ENCODE measurements at regions not wholly inside any gene's neighbourhood (a gene's known extent, or its start where the extent isn't known, plus 50 kb on each side); places are given as distances from the start of the nearest gene placed in this dataset.
"Not testable (repeated sequence)": the region's sequence is repeated elsewhere in the genome, so short reads cannot be mapped to it uniquely, and the experiment has no call there.

DNA sequence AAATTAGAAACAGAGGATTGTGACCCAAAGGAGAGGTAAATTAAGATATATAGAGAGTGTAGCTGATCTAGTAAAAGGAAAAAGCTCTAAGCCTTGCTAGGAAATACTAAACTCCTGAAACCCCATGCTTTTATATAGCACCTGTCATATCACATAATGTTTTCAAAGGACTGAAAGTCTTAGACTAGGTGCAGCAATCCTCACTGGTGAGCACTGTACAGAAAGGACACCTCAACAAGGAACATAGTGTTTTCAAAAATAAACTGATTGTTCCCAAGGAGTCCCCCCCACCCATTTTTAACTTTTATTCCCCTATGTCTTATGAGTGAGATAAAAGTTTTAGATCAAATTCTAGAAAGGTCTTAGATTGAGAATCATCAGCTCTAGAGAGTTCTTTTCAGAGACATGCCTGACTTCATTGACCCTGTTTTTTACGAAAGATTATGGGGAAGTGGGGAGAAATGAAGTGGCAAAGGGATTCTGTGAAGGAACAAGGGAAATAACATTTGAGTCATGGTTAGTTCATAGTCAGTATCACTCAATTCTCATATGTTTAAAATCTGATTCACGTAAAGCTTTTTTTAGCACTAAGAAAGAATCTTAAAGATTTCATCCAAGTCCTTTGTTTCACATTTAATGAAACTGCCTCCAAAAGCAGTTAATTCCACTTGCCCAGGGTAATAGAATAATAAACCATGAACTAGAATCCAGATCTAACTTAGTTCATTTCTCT is 166.4 kb downstream of the CYB561 start:
- Histone ChIP-seq H3K36me3 (ENCODE audit: insufficient read depth) (no peaks in the 10 kb centered on the region), H2AFZ (ENCODE audit: low read depth) (no peak overlapping the region), H3K9ac (no peak overlapping the region), H3K27ac (no peak overlapping the region), H3K4me1 (ENCODE audit: low read depth, poor library complexity, severe bottlenecking) (no peaks in the 10 kb centered on the region), H3K79me2 (ENCODE audit: insufficient read depth, low read depth) (no peaks in the 10 kb centered on the region), H4K20me1 (ENCODE audit: insufficient read depth) (no peaks in the 10 kb centered on the region), H3K27me3 (ENCODE audit: insufficient read depth, low read depth) (no peaks in the 10 kb centered on the region), H3K4me2 (no peak overlapping the region), H3K4me3 (IDR thresholded peaks at IDR 0.05; ENCODE audit: insufficient read depth, low read depth, low read length) (no peak overlapping the region)
- TF ChIP-seq, protein P1, sequence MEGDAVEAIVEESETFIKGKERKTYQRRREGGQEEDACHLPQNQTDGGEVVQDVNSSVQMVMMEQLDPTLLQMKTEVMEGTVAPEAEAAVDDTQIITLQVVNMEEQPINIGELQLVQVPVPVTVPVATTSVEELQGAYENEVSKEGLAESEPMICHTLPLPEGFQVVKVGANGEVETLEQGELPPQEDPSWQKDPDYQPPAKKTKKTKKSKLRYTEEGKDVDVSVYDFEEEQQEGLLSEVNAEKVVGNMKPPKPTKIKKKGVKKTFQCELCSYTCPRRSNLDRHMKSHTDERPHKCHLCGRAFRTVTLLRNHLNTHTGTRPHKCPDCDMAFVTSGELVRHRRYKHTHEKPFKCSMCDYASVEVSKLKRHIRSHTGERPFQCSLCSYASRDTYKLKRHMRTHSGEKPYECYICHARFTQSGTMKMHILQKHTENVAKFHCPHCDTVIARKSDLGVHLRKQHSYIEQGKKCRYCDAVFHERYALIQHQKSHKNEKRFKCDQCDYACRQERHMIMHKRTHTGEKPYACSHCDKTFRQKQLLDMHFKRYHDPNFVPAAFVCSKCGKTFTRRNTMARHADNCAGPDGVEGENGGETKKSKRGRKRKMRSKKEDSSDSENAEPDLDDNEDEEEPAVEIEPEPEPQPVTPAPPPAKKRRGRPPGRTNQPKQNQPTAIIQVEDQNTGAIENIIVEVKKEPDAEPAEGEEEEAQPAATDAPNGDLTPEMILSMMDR (conservative IDR thresholded peaks at IDR 0.05; ENCODE audit: low read depth, low read length): no peak

GRCh38 chr17:63282455-63282854 is 163.7 kb downstream of the CYB561 start:
- Histone ChIP-seq H3K4me1 (ENCODE audit: low read depth, poor library complexity, severe bottlenecking) (no peaks in the 10 kb centered on the region), H2AFZ (ENCODE audit: low read depth) (no peak overlapping the region), H3K27ac (no peak overlapping the region), H3K79me2 (ENCODE audit: insufficient read depth, low read depth) (no peaks in the 10 kb centered on the region), H4K20me1 (ENCODE audit: insufficient read depth) (no peaks in the 10 kb centered on the region), H3K36me3 (ENCODE audit: insufficient read depth) (no peaks in the 10 kb centered on the region), H3K27me3 (ENCODE audit: insufficient read depth, low read depth) (no peaks in the 10 kb centered on the region), H3K4me2 (no peak overlapping the region), H3K9ac (no peak overlapping the region), H3K4me3 (IDR thresholded peaks at IDR 0.05; ENCODE audit: insufficient read depth, low read depth, low read length) (no peak overlapping the region)
- TF ChIP-seq, protein P1 (conservative IDR thresholded peaks at IDR 0.05; ENCODE audit: low read depth, low read length): no peak

- H3K4me2 ChIP-seq: no peak overlapping the region
Measured at GRCh38 chr17:63285551-63285950, 160.6 kb downstream of the CYB561 start.

DNA sequence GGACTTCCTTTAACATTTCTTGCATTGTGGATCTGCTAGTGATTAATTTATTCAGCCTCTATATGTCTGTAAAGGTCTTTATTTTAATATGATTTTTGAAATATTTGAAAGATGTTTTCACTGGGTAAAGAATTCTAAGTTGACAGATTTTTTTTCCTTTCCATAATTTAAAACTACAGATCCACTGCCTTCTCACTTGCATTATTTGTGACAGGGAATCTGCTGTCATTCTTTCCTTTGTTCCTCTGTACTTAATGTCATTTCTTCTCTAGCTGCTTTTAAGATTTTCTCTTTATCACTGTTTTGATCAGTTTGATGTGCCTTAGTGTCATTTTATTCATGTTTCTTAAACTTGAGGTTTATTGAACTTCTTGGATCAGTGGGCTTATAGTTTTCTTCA is 159.9 kb downstream of the CYB561 start:
- H3K36me3 ChIP-seq (ENCODE audit: insufficient read depth): no peaks in the 10 kb centered on the region
- no peak overlapping the region for H3K27ac ChIP-seq
- no peaks in the 10 kb centered on the region for H3K79me2 ChIP-seq (ENCODE audit: insufficient read depth, low read depth)
- H3K9ac ChIP-seq: no peak overlapping the region
- TF ChIP-seq, protein P1 (conservative IDR thresholded peaks at IDR 0.05; ENCODE audit: low read depth, low read length): no peak
- H3K4me2 ChIP-seq: no peak overlapping the region
- H3K27me3 ChIP-seq (ENCODE audit: insufficient read depth, low read depth): no peaks in the 10 kb centered on the region
- H2AFZ ChIP-seq (ENCODE audit: low read depth): no peak overlapping the region
- H4K20me1 ChIP-seq (ENCODE audit: insufficient read depth): no peaks in the 10 kb centered on the region
- H3K4me1 ChIP-seq (ENCODE audit: low read depth, poor library complexity, severe bottlenecking): no peaks in the 10 kb centered on the region
- no peak overlapping the region for H3K4me3 ChIP-seq (IDR thresholded peaks at IDR 0.05; ENCODE audit: insufficient read depth, low read depth, low read length)

More at GRCh38 chr17:63285551-63285950, 160.6 kb downstream of the CYB561 start:
- Histone ChIP-seq H3K27ac (no peak overlapping the region), H4K20me1 (ENCODE audit: insufficient read depth) (no peaks in the 10 kb centered on the region), H3K4me3 (IDR thresholded peaks at IDR 0.05; ENCODE audit: insufficient read depth, low read depth, low read length) (no peak overlapping the region), H2AFZ (ENCODE audit: low read depth) (no peak overlapping the region), H3K4me1 (ENCODE audit: low read depth, poor library complexity, severe bottlenecking) (no peaks in the 10 kb centered on the region), H3K9ac (no peak overlapping the region), H3K27me3 (ENCODE audit: insufficient read depth, low read depth) (no peaks in the 10 kb centered on the region), H3K79me2 (ENCODE audit: insufficient read depth, low read depth) (no peaks in the 10 kb centered on the region), H3K36me3 (ENCODE audit: insufficient read depth) (no peaks in the 10 kb centered on the region)
- TF ChIP-seq, protein P1 (conservative IDR thresholded peaks at IDR 0.05; ENCODE audit: low read depth, low read length): no peak

DNA sequence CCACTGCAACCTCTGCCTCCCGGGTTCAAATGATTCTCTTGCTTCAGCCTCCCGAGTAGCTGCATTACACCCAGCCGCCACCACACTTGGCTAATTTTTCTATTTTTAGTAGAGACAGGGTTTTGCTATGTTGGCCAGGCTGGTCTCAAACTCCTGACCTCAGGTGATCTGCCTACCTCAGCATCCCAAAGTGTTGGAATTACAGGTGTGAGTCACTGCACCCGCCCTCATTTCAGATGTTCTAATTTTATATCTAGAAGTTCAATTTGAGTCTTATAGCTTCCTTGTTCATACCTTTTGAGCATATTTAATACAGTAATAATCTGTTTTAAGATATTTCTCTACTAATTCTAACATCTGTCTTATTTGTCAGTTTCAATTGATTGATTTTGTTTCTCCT is 159.1 kb downstream of the CYB561 start:
- not testable (repeated sequence) for H3K36me3 ChIP-seq (ENCODE audit: insufficient read depth); H3K79me2 ChIP-seq (ENCODE audit: insufficient read depth, low read depth); H3K4me3 ChIP-seq (IDR thresholded peaks at IDR 0.05; ENCODE audit: insufficient read depth, low read depth, low read length); H2AFZ ChIP-seq (ENCODE audit: low read depth); H3K27ac ChIP-seq; H3K4me1 ChIP-seq (ENCODE audit: low read depth, poor library complexity, severe bottlenecking); H3K9ac ChIP-seq; H4K20me1 ChIP-seq (ENCODE audit: insufficient read depth); H3K4me2 ChIP-seq; H3K27me3 ChIP-seq (ENCODE audit: insufficient read depth, low read depth)

Data from KMS-11 (cell line).